Neural progenitor cell (in vitro differentiated cells): ENCODE measurements at regions not wholly inside any gene's neighbourhood (a gene's known extent, or its start where the extent isn't known, plus 50 kb on each side); places are given as distances from the start of the nearest gene placed in this dataset.

Experiments
- DNase-seq: peaks from one replicate; pipeline ENCODE4 v3.0.0-alpha.2; 2016; ENCODE audit warnings: low spot score
- H2AFZ ChIP-seq: fragments of 200-600 bp; sonication (generic); replicated peaks from 2 replicates; pipeline ENCODE4 v1.6.1; 2016; ENCODE audit warnings: antibody characterized with exemption
- H3F3A ChIP-seq: fragments of 200-600 bp; sonication (generic); 2 replicates; pipeline ENCODE4 v1.6.1; 2016; ENCODE audit warnings: antibody characterized with exemption, low read depth
- H3K27ac ChIP-seq: fragments of 200-600 bp; sonication (generic); 2 replicates; pipeline ENCODE4 v1.5.1; 2016; ENCODE audit warnings: mild to moderate bottlenecking
- H3K27me3 ChIP-seq: fragments of 200-600 bp; sonication (generic); 2 replicates; pipeline ENCODE4 v1.6.1; 2016; ENCODE audit warnings: mild to moderate bottlenecking, moderate library complexity
- H3K36me3 ChIP-seq: fragments of 200-600 bp; sonication (generic); 2 replicates; pipeline ENCODE4 v1.5.1; 2016
- H3K4me1 ChIP-seq: fragments of 200-600 bp; sonication (generic); 2 replicates; pipeline ENCODE4 v1.6.1; 2016; ENCODE audit warnings: mixed run types
- H3K4me2 ChIP-seq: fragments of 200-600 bp; sonication (generic); 2 replicates; pipeline ENCODE4 v1.6.1; 2016
- H3K4me3 ChIP-seq: fragments of 200-600 bp; sonication (generic); 2 replicates; pipeline ENCODE4 v1.5.1; 2016
- H3K79me2 ChIP-seq: fragments of 200-600 bp; sonication (generic); 2 replicates; pipeline ENCODE4 v1.6.1; 2016; ENCODE audit warnings: low read depth
- H3K9ac ChIP-seq: fragments of 200-600 bp; sonication (generic); 2 replicates; pipeline ENCODE4 v1.6.1; 2016
- H3K9me3 ChIP-seq: fragments of 200-600 bp; sonication (generic); 2 replicates; pipeline ENCODE4 v1.5.1; 2016; ENCODE audit warnings: low read depth
- H4K20me1 ChIP-seq: fragments of 200-600 bp; sonication (generic); 2 replicates; pipeline ENCODE4 v1.6.1; 2016; ENCODE audit warnings: low read depth
- H3K27ac Mint-ChIP-seq: 3 replicates; pipeline ENCODE4 v1.8.0; 2021; ENCODE audit warnings: mixed read lengths
- H3K27me3 Mint-ChIP-seq: 2 replicates; pipeline ENCODE4 v1.8.0; 2022; ENCODE audit warnings: low read depth, mild to moderate bottlenecking, inconsistent platforms, moderate library complexity, mixed read lengths; ENCODE audit not compliant: insufficient read depth
- H3K36me3 Mint-ChIP-seq: 3 replicates; pipeline ENCODE4 v1.8.0; 2021; ENCODE audit warnings: mixed read lengths
- H3K4me1 Mint-ChIP-seq: 3 replicates; pipeline ENCODE4 v1.8.0; 2021; ENCODE audit warnings: mixed read lengths
- H3K4me3 Mint-ChIP-seq: 3 replicates; pipeline ENCODE4 v1.8.0; 2021; ENCODE audit warnings: mild to moderate bottlenecking, moderate library complexity, mixed read lengths
- H3K9me3 Mint-ChIP-seq: 3 replicates; pipeline ENCODE4 v1.8.0; 2020; ENCODE audit warnings: mixed read lengths
- EZH2 ChIP-seq: fragments of 200-600 bp; sonication (generic); IDR thresholded peaks from 2 replicates; pipeline ENCODE4 v1.6.1; 2017; ENCODE audit warnings: antibody characterized with exemption, mild to moderate bottlenecking, moderate library complexity
- EZH2phosphoT487 ChIP-seq: fragments of 200-600 bp; sonication (generic); IDR thresholded peaks from 2 replicates; pipeline ENCODE4 v1.6.1; 2017; ENCODE audit warnings: antibody characterized with exemption
- TF ChIP-seq, protein P1 (sequence below): fragments of 200-600 bp; sonication (generic); IDR thresholded peaks from 2 replicates; pipeline ENCODE4 v1.5.1; 2017; ENCODE audit warnings: antibody characterized with exemption, mild to moderate bottlenecking

DNA sequence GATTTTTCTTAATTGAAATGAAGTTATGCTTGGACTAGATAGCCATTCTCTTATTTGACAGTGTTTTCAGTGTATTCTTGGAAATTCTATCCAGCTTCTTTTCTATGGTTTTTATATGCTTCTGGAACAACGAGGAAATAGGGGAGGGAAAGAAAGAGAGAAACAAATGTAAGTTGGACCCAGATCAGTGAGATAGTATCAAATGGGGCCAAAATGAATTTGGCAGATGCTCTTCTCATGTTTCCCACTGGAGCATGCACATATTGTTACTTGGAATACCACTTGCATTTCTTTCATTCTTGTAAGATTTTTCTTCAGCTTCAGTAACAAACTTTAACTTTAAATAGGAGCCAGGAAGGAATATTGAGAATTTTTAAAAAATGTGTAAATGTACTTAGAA, 312.3 kb downstream of the PRL start:
- Mint-ChIP-seq H3K27ac (no peak overlapping the region), H3K9me3 (peaks cover 8% of the 10 kb centered on the region), H3K4me3 (no peak overlapping the region)

DNA sequence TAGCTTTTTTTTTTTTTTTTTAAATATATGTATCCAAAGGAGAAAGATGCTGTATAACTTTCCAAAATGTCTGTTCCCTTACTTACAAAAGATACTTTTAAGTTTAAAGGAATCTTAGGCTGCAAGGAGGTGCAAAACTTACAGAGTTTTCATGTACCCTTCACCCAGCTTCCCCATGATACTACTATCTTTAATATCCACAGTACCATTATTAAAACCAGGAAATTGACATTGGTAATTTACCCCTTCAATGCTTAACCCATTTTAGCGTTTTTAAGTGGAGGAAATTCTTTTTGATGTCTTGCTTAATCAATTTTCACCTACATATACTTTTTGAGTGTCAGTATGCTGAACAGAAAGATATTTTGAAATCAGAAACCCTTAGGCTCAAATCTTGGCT, 310.9 kb downstream of the PRL start:
- H3K9ac ChIP-seq, result no peak overlapping the region
- H3K27ac Mint-ChIP-seq, result no peak overlapping the region
- no peak overlapping the region for H3K4me3 ChIP-seq
- no peaks in the 10 kb centered on the region for H3K27me3 Mint-ChIP-seq
- no peaks in the 10 kb centered on the region for H3K27me3 ChIP-seq
- no peaks in the 10 kb centered on the region for H3K4me1 ChIP-seq
- peaks cover 9% of the 10 kb centered on the region for H3K4me1 Mint-ChIP-seq
- no peaks in the 10 kb centered on the region for H4K20me1 ChIP-seq
- H3K36me3 Mint-ChIP-seq, result peaks cover 51% of the 10 kb centered on the region
- no peak overlapping the region for H3K4me3 Mint-ChIP-seq
- no peaks in the 10 kb centered on the region for H3K36me3 ChIP-seq
- no peaks in the 10 kb centered on the region for H3K9me3 ChIP-seq
- H2AFZ ChIP-seq, result no peak overlapping the region
- H3F3A ChIP-seq, result peaks cover 5% of the 10 kb centered on the region
- H3K4me2 ChIP-seq, result no peak overlapping the region
- peaks cover 3% of the 10 kb centered on the region for H3K9me3 Mint-ChIP-seq
- TF ChIP-seq, protein P1, sequence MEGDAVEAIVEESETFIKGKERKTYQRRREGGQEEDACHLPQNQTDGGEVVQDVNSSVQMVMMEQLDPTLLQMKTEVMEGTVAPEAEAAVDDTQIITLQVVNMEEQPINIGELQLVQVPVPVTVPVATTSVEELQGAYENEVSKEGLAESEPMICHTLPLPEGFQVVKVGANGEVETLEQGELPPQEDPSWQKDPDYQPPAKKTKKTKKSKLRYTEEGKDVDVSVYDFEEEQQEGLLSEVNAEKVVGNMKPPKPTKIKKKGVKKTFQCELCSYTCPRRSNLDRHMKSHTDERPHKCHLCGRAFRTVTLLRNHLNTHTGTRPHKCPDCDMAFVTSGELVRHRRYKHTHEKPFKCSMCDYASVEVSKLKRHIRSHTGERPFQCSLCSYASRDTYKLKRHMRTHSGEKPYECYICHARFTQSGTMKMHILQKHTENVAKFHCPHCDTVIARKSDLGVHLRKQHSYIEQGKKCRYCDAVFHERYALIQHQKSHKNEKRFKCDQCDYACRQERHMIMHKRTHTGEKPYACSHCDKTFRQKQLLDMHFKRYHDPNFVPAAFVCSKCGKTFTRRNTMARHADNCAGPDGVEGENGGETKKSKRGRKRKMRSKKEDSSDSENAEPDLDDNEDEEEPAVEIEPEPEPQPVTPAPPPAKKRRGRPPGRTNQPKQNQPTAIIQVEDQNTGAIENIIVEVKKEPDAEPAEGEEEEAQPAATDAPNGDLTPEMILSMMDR, result no peak
- no peak for TF ChIP-seq EZH2phosphoT487
- TF ChIP-seq EZH2, result no peak
- no peak overlapping the region for H3K27ac ChIP-seq
- no peak for DNase-seq
- no peaks in the 10 kb centered on the region for H3K79me2 ChIP-seq

More for the DNA sequence above, 312.3 kb downstream of the PRL start:
- Histone ChIP-seq H3K36me3 (peaks cover 2% of the 10 kb centered on the region), H4K20me1 (no peaks in the 10 kb centered on the region), H3K27ac (no peak overlapping the region), H3K4me2 (no peak overlapping the region), H3F3A (peaks cover 5% of the 10 kb centered on the region), H3K9ac (no peak overlapping the region), H2AFZ (no peak overlapping the region), H3K27me3 (no peaks in the 10 kb centered on the region), H3K4me1 (no peaks in the 10 kb centered on the region), H3K4me3 (no peak overlapping the region), H3K9me3 (no peaks in the 10 kb centered on the region), H3K79me2 (no peaks in the 10 kb centered on the region)
- no peak for DNase-seq
- H3K4me1 Mint-ChIP-seq, result peaks cover 3% of the 10 kb centered on the region
- peaks cover 63% of the 10 kb centered on the region for H3K36me3 Mint-ChIP-seq
- H3K27me3 Mint-ChIP-seq, result no peaks in the 10 kb centered on the region
- TF ChIP-seq, protein P1, result no peak
- TF ChIP-seq EZH2, result no peak
- TF ChIP-seq EZH2phosphoT487, result no peak

DNA sequence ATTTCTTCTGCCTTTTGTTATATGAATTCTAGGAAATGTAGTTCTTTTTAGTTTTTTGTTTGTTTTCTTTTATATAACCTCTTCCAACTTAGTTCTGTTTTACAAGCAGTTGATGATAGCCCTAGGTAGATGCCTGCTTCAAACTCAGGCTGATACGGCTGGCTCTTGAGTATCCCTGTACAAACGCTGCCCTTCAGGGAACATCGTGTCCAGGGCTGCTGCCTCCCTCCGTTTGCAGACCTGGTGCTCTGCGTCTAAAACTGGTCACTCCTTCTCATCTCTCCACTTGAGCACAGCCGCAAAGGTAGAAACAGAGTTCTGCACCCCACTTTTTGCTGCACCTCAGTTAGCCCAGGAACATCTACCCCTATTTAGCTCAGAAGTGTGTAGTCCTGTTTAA, 310.1 kb downstream of the PRL start:
- H3F3A ChIP-seq, result peaks cover 5% of the 10 kb centered on the region
- no peaks in the 10 kb centered on the region for H3K9me3 ChIP-seq
- Mint-ChIP-seq H3K4me3 (no peak overlapping the region), H3K27ac (no peak overlapping the region), H3K36me3 (peaks cover 50% of the 10 kb centered on the region), H3K9me3 (no peaks in the 10 kb centered on the region), H3K4me1 (peaks cover 9% of the 10 kb centered on the region), H3K27me3 (no peaks in the 10 kb centered on the region)
- no peaks in the 10 kb centered on the region for H4K20me1 ChIP-seq
- H3K36me3 ChIP-seq, result no peaks in the 10 kb centered on the region
- no peak for DNase-seq
- no peak overlapping the region for H3K4me3 ChIP-seq
- no peaks in the 10 kb centered on the region for H3K4me1 ChIP-seq
- no peak overlapping the region for H3K4me2 ChIP-seq
- TF ChIP-seq EZH2phosphoT487 (no peak), EZH2 (no peak)
- TF ChIP-seq, protein P1, result no peak
- no peaks in the 10 kb centered on the region for H3K27me3 ChIP-seq
- H3K79me2 ChIP-seq, result no peaks in the 10 kb centered on the region
- no peak overlapping the region for H2AFZ ChIP-seq
- H3K9ac ChIP-seq, result no peak overlapping the region
- no peak overlapping the region for H3K27ac ChIP-seq
